ENCODE measurements at regions not wholly inside any gene's neighbourhood (a gene's known extent, or its start where the extent isn't known, plus 50 kb on each side); places are given as distances from the start of the nearest gene placed in this dataset.

DNA sequence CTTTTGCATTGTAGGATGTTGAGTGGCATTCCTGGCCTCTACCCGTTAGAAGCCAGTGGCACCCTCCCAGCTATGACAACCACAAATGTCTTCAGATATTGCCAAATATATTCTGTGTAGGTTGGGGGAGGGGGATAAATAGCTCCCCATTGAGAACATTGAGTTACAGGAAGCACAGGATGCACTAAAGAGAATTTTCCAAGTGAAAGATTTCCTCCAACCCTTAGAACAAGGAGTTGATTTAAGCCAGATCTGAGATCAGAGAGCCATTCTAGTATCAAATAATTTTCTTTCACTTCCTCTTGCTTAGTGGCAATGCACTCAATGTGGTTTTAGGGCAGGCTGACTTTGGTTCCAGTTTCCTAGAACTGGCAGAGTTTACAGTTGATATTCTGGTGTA, 436.6 kb downstream of the C4orf33 start:
- TF ChIP-seq CTCF (IDR thresholded peaks at IDR 0.05; ENCODE audit: poor library complexity, severe bottlenecking) (no peak), RAD21 (conservative IDR thresholded peaks at IDR 0.05) (no peak)

Data from neural cell (in vitro differentiated cells).